IMR-90 (cell line): ENCODE measurements at regions not wholly inside any gene's neighbourhood (a gene's known extent, or its start where the extent isn't known, plus 50 kb on each side); places are given as distances from the start of the nearest gene placed in this dataset.

ENCODE experiments used
- POLR2A ChIP-seq: IDR thresholded peaks from 2 replicates; pipeline ENCODE4 v1.6.1; 2012; ENCODE audit warnings: mild to moderate bottlenecking, low read depth, low read length
- TF ChIP-seq, protein P1 (sequence below): conservative IDR thresholded peaks from 2 replicates; pipeline ENCODE4 v1.5.1; 2012; ENCODE audit warnings: mild to moderate bottlenecking, low read depth, low read length, improper control_type of control experiment

DNA sequence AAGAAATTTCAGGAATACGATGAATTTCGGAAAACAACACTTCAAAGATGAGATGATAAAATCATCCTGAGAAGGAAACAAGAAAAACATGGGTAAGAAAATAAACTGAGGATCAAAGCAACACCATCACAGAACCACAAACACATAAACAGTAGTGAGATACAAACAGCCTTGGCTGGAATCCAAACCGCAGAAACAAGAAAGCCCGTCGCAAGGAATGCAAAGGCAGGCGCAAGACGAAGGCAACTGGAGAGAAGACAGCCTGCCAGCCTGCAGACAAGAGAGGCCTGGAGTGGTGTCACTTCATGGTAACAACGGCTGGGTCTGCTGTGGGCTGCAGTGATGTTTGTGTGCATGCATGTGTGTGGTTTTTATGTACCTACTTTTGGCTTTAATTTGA, 61.8 kb upstream of the DRGX start:
- TF ChIP-seq POLR2A: no peak
- TF ChIP-seq, protein P1, sequence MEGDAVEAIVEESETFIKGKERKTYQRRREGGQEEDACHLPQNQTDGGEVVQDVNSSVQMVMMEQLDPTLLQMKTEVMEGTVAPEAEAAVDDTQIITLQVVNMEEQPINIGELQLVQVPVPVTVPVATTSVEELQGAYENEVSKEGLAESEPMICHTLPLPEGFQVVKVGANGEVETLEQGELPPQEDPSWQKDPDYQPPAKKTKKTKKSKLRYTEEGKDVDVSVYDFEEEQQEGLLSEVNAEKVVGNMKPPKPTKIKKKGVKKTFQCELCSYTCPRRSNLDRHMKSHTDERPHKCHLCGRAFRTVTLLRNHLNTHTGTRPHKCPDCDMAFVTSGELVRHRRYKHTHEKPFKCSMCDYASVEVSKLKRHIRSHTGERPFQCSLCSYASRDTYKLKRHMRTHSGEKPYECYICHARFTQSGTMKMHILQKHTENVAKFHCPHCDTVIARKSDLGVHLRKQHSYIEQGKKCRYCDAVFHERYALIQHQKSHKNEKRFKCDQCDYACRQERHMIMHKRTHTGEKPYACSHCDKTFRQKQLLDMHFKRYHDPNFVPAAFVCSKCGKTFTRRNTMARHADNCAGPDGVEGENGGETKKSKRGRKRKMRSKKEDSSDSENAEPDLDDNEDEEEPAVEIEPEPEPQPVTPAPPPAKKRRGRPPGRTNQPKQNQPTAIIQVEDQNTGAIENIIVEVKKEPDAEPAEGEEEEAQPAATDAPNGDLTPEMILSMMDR: no peak
